HepG2 (cell line): ENCODE measurements at regions not wholly inside any gene's neighbourhood (a gene's known extent, or its start where the extent isn't known, plus 50 kb on each side); places are given as distances from the start of the nearest gene placed in this dataset.

Source experiments
- ATAC-seq: fragments of 200-7000 bp; cut with Tn5 transposase; 3 replicates; pipeline ENCODE4 v1.9.1; 2020; ENCODE audit warnings: mild to moderate bottlenecking, moderate library complexity
- BruUV-seq: library from RNA; stranded (reverse); fragments of 400-500 nt; replicated peaks from 2 replicates; lab custom pipeline; 2021; lab: Mats Ljungman, UMichigan
- CTCF ChIA-PET: fragments of 300-600 bp; formaldehyde crosslinking; extraction: SDS; loops from one replicate; lab custom pipeline; 2021; ENCODE audit warnings: low total read pairs, inconsistent platforms, low intra/inter-chr PET ratio; lab: Yijun Ruan, JAX
- POLR2A ChIA-PET: fragments of 350-600 bp; sonication (Branson Sonifier 250); formaldehyde crosslinking; loops from one replicate; lab custom pipeline; 2020; ENCODE audit warnings: antibody characterized with exemption, inconsistent platforms; lab: Yijun Ruan, JAX
- DNase-seq: peaks from one replicate; pipeline ENCODE4 v3.0.0-alpha.2; 2015; ENCODE audit warnings: low spot score
- FAIRE-seq: peaks from 3 replicates; lab custom pipeline; 2011; peaks lifted over from hg19 to GRCh38; lab: Jason Lieb, UNC
- H2AFZ ChIP-seq: one replicate; pipeline ENCODE4 v1.6.1; 2011; ENCODE audit warnings: low read length, inconsistent platforms
- H3K27ac ChIP-seq: fragments of 300-600 bp; 3 replicates; pipeline ENCODE4 v1.8.0; 2011; ENCODE audit warnings: mixed run types, mild to moderate bottlenecking, mixed read lengths, low read length, inconsistent platforms; ENCODE audit not compliant: insufficient read depth; ENCODE audit errors: extremely low read length
- H3K27me3 ChIP-seq, 2 experiments: fragments of 200-600 bp in 1 of 2; 2 replicates in 1 of 2; 3 replicates in 1 of 2; pipeline versions ENCODE4 v1.6.0 to v1.8.0; 2011; ENCODE audit warnings: low read length in 2 of 2, mild to moderate bottlenecking in 2 of 2, moderate library complexity in 2 of 2, inconsistent platforms in 1 of 2; ENCODE audit not compliant: insufficient read depth in 2 of 2, control insufficient read depth in 1 of 2
- H3K36me3 ChIP-seq, 2 experiments: fragments of 200-600 bp in 1 of 2; replicated peaks in 1 of 2; 2 replicates in 1 of 2; 3 replicates in 1 of 2; pipeline versions ENCODE4 v1.5.1 to v1.8.0; 2011; ENCODE audit warnings: low read length in 2 of 2, inconsistent platforms in 1 of 2; ENCODE audit not compliant: insufficient read depth in 2 of 2, control insufficient read depth in 1 of 2
- H3K4me1 ChIP-seq: 2 replicates; pipeline ENCODE4 v1.5.1; 2012; ENCODE audit warnings: low read length, inconsistent platforms; ENCODE audit not compliant: insufficient read depth
- H3K4me2 ChIP-seq: 2 replicates; pipeline ENCODE4 v1.6.0; 2011; ENCODE audit warnings: low read depth, low read length, inconsistent platforms
- H3K4me3 ChIP-seq, 3 experiments: fragments of 200-600 bp in 1 of 3; sonication (generic), shearing (Covaris generic) in 1 of 3; replicated peaks in 1 of 3; 2 replicates each; pipeline ENCODE4 v1.5.1; 2011 to 2016; ENCODE audit warnings: low read length in 3 of 3, inconsistent platforms in 2 of 3, low read depth in 2 of 3, mild to moderate bottlenecking in 2 of 3, control low read depth in 1 of 3, mixed read lengths in 1 of 3; ENCODE audit not compliant: insufficient read depth in 1 of 3
- H3K79me2 ChIP-seq: one replicate; pipeline ENCODE4 v1.6.1; 2011; ENCODE audit warnings: low read length, inconsistent platforms; ENCODE audit not compliant: insufficient read depth
- H3K9ac ChIP-seq: 2 replicates; pipeline ENCODE4 v1.6.0; 2011; ENCODE audit warnings: mild to moderate bottlenecking, low read depth, low read length, inconsistent platforms; ENCODE audit not compliant: insufficient read depth
- H3K9me3 ChIP-seq: 2 replicates; pipeline ENCODE4 v1.5.1; 2012; ENCODE audit warnings: mild to moderate bottlenecking, low read length
- H4K20me1 ChIP-seq: 2 replicates; pipeline ENCODE4 v1.6.0; 2011; ENCODE audit warnings: inconsistent platforms, mild to moderate bottlenecking, low read length, moderate library complexity; ENCODE audit not compliant: insufficient read depth
- NBN ChIP-seq: fragments of 450-650 bp; conservative IDR thresholded peaks from 2 replicates; pipeline ENCODE4 v1.6.1; 2017
- NFE2L2 ChIP-seq: fragments of 150-350 bp; IDR thresholded peaks from 2 replicates; pipeline ENCODE4 v1.6.1; 2014; ENCODE audit warnings: low read length
- NFKB2 ChIP-seq: sonication (generic); formaldehyde crosslinking; IDR thresholded peaks from 2 replicates; pipeline ENCODE4 v1.4.0; 2020; ENCODE audit warnings: missing genetic modification reagents, borderline replicate concordance
- RARG ChIP-seq: sonication (generic); formaldehyde crosslinking; IDR thresholded peaks from 2 replicates; pipeline ENCODE4 v1.4.0; 2020; ENCODE audit warnings: low read depth, mild to moderate bottlenecking, missing genetic modification reagents
- RBM22 ChIP-seq: fragments of 200-400 bp; formaldehyde crosslinking; optimal IDR thresholded peaks from 2 replicates; pipeline ENCODE3; 2017; ENCODE audit warnings: mild to moderate bottlenecking, low read length, moderate library complexity
- RFXANK ChIP-seq: IDR thresholded peaks from 2 replicates; pipeline ENCODE4 v1.6.1; 2016
- SALL2 ChIP-seq: sonication (generic); formaldehyde crosslinking; IDR thresholded peaks from 2 replicates; pipeline ENCODE4 v1.8.1; 2023; ENCODE audit warnings: mild to moderate bottlenecking, missing genetic modification reagents, inconsistent platforms
- TAF1 ChIP-seq: sonication (generic); formaldehyde crosslinking; IDR thresholded peaks from 2 replicates; pipeline ENCODE4 v1.4.0; 2020; ENCODE audit warnings: missing genetic modification reagents
- ZNF577 ChIP-seq: sonication (generic); formaldehyde crosslinking; IDR thresholded peaks from 2 replicates; pipeline ENCODE4 v1.4.0; 2020; ENCODE audit warnings: mild to moderate bottlenecking, low read depth, missing genetic modification reagents, borderline replicate concordance
- ZNF605 ChIP-seq: sonication (generic); formaldehyde crosslinking; IDR thresholded peaks from 2 replicates; pipeline ENCODE4 v1.8.0; 2022; ENCODE audit warnings: mild to moderate bottlenecking, missing genetic modification reagents
- WGBS: methylation state at CpG from one replicate; pipeline ENCODE4 v1.1.6; 2017; ENCODE audit warnings: low lambda C conversion rate; 5-methylcytosine and 5-hydroxymethylcytosine counted together
- in situ Hi-C: cut with HindIII; loops from 2 replicates; pipeline ENCODE4 v1.10.0; 2017; ENCODE audit warnings: low pct_unique_long_range_greater_than_20kb; ENCODE audit not compliant: extremely low pct_ligation_motif_present
- intact Hi-C: fragments of 100-400 bp; cut with micrococcal nuclease; formaldehyde crosslinking; loops from one replicate; pipeline ENCODE4 v1.10.0; 2022; ENCODE audit not compliant: unreplicated experiment
- TF ChIP-seq, protein P1 (sequence below): sonication (generic); formaldehyde crosslinking; IDR thresholded peaks from 2 replicates; pipeline ENCODE4 v1.5.0; 2020; ENCODE audit warnings: mild to moderate bottlenecking, missing genetic modification reagents
- TF ChIP-seq, protein P2 (sequence below): sonication (generic); formaldehyde crosslinking; IDR thresholded peaks from 2 replicates; pipeline ENCODE4 v1.5.0; 2020; ENCODE audit warnings: mild to moderate bottlenecking, missing genetic modification reagents
- TF ChIP-seq, protein P3 (sequence below): sonication (generic); formaldehyde crosslinking; IDR thresholded peaks from 2 replicates; pipeline ENCODE4 v1.5.1; 2020; ENCODE audit warnings: mild to moderate bottlenecking, missing genetic modification reagents, borderline replicate concordance
- TF ChIP-seq, protein P4 (sequence below): sonication (generic); formaldehyde crosslinking; IDR thresholded peaks from 2 replicates; pipeline ENCODE4 v1.8.1; 2023; ENCODE audit warnings: missing genetic modification reagents, inconsistent platforms, borderline replicate concordance

DNA sequence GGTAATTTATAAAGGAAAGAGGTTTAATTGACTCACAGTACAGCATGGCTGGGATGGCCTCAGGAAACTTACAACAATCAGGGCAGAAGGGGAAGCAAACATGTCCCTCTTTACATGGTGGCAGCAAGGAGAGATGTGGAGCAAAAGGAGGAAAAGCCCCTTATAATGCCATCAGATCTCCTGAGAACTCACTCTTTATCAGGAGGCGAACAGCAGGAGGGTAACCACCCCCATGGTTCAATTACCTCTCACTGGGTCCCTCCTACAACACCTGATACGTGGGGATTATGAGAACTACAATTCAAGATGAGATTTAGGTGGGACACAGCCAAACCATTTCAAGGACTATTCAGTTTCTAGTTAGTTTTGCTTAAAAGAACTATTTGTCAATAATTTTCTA is 453.3 kb downstream of the C12orf50 start:
- Histone ChIP-seq H3K4me1 (no peaks in the 10 kb centered on the region), H3K9ac (no peak overlapping the region), H3K27me3 (no peaks in the 10 kb centered on the region), H3K4me3 (no peak overlapping the region), H3K79me2 (no peaks in the 10 kb centered on the region), H3K9me3 (peaks cover 75% of the 10 kb centered on the region), H3K4me2 (no peak overlapping the region), H2AFZ (no peak overlapping the region), H4K20me1 (no peaks in the 10 kb centered on the region), H3K36me3 (no peaks in the 10 kb centered on the region), H3K27ac (no peak overlapping the region)
- in situ Hi-C loops (no loop called here), intact Hi-C loops (no loop called here)
- DNase-seq (no peak), ATAC-seq (no peak), FAIRE-seq (no peak)
- ChIA-PET CTCF (no interaction called here), POLR2A (no interaction called here)
- 0% methylated on average over 2 of the region's 2 CpGs for WGBS
- BruUV-seq = no TSS peak
- TF ChIP-seq NBN (no peak), ZNF605 (no peak), NFKB2 (CRISPR knock-in tag) (no peak), RARG (CRISPR knock-in tag) (no peak), SALL2 (CRISPR knock-in tag) (no peak), RBM22 (no peak), ZNF577 (no peak), NFE2L2 (no peak), RFXANK (CRISPR knock-in tag) (no peak), TAF1 (CRISPR knock-in tag) (no peak)
- TF ChIP-seq, protein P1, sequence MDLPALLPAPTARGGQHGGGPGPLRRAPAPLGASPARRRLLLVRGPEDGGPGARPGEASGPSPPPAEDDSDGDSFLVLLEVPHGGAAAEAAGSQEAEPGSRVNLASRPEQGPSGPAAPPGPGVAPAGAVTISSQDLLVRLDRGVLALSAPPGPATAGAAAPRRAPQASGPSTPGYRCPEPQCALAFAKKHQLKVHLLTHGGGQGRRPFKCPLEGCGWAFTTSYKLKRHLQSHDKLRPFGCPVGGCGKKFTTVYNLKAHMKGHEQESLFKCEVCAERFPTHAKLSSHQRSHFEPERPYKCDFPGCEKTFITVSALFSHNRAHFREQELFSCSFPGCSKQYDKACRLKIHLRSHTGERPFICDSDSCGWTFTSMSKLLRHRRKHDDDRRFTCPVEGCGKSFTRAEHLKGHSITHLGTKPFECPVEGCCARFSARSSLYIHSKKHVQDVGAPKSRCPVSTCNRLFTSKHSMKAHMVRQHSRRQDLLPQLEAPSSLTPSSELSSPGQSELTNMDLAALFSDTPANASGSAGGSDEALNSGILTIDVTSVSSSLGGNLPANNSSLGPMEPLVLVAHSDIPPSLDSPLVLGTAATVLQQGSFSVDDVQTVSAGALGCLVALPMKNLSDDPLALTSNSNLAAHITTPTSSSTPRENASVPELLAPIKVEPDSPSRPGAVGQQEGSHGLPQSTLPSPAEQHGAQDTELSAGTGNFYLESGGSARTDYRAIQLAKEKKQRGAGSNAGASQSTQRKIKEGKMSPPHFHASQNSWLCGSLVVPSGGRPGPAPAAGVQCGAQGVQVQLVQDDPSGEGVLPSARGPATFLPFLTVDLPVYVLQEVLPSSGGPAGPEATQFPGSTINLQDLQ (CRISPR knock-in tag) = no peak
- TF ChIP-seq, protein P2, sequence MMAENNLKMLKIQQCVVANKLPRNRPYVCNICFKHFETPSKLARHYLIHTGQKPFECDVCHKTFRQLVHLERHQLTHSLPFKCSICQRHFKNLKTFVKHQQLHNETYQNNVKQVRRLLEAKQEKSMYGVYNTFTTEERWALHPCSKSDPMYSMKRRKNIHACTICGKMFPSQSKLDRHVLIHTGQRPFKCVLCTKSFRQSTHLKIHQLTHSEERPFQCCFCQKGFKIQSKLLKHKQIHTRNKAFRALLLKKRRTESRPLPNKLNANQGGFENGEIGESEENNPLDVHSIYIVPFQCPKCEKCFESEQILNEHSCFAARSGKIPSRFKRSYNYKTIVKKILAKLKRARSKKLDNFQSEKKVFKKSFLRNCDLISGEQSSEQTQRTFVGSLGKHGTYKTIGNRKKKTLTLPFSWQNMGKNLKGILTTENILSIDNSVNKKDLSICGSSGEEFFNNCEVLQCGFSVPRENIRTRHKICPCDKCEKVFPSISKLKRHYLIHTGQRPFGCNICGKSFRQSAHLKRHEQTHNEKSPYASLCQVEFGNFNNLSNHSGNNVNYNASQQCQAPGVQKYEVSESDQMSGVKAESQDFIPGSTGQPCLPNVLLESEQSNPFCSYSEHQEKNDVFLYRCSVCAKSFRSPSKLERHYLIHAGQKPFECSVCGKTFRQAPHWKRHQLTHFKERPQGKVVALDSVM (CRISPR knock-in tag) = no peak
- TF ChIP-seq, protein P3, sequence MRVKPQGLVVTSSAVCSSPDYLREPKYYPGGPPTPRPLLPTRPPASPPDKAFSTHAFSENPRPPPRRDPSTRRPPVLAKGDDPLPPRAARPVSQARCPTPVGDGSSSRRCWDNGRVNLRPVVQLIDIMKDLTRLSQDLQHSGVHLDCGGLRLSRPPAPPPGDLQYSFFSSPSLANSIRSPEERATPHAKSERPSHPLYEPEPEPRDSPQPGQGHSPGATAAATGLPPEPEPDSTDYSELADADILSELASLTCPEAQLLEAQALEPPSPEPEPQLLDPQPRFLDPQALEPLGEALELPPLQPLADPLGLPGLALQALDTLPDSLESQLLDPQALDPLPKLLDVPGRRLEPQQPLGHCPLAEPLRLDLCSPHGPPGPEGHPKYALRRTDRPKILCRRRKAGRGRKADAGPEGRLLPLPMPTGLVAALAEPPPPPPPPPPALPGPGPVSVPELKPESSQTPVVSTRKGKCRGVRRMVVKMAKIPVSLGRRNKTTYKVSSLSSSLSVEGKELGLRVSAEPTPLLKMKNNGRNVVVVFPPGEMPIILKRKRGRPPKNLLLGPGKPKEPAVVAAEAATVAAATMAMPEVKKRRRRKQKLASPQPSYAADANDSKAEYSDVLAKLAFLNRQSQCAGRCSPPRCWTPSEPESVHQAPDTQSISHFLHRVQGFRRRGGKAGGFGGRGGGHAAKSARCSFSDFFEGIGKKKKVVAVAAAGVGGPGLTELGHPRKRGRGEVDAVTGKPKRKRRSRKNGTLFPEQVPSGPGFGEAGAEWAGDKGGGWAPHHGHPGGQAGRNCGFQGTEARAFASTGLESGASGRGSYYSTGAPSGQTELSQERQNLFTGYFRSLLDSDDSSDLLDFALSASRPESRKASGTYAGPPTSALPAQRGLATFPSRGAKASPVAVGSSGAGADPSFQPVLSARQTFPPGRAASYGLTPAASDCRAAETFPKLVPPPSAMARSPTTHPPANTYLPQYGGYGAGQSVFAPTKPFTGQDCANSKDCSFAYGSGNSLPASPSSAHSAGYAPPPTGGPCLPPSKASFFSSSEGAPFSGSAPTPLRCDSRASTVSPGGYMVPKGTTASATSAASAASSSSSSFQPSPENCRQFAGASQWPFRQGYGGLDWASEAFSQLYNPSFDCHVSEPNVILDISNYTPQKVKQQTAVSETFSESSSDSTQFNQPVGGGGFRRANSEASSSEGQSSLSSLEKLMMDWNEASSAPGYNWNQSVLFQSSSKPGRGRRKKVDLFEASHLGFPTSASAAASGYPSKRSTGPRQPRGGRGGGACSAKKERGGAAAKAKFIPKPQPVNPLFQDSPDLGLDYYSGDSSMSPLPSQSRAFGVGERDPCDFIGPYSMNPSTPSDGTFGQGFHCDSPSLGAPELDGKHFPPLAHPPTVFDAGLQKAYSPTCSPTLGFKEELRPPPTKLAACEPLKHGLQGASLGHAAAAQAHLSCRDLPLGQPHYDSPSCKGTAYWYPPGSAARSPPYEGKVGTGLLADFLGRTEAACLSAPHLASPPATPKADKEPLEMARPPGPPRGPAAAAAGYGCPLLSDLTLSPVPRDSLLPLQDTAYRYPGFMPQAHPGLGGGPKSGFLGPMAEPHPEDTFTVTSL (CRISPR knock-in tag) = no peak
- TF ChIP-seq, protein P4, sequence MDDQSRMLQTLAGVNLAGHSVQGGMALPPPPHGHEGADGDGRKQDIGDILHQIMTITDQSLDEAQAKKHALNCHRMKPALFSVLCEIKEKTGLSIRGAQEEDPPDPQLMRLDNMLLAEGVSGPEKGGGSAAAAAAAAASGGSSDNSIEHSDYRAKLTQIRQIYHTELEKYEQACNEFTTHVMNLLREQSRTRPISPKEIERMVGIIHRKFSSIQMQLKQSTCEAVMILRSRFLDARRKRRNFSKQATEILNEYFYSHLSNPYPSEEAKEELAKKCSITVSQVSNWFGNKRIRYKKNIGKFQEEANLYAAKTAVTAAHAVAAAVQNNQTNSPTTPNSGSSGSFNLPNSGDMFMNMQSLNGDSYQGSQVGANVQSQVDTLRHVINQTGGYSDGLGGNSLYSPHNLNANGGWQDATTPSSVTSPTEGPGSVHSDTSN (CRISPR knock-in tag) = no peak
